ENCODE measurements at regions not wholly inside any gene's neighbourhood (a gene's known extent, or its start where the extent isn't known, plus 50 kb on each side); places are given as distances from the start of the nearest gene placed in this dataset.

DNA sequence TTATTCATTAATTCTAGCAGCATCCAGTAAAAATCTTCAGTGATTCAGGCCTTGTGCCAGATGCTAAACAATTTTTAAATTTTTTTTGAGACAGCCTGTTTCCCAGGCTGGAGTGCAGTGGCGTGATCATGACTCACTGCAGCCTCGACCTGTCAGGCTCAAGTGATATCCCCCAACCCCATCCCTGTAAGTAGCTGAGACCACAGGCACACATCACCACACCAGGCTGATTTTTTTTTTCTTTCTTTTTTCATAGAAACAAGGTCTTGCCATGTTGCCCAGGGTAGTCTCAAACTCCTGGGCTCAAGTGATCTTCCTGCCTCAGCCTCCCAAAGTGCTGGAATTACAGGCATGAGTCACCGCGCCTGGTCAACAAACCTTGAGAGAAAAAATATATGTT is 705.5 kb downstream of the ARAP2 start (continued):
- TF ChIP-seq KDM1A (IDR thresholded peaks at IDR 0.05; ENCODE audit: borderline replicate concordance, low read length) (no peak), CREB1 (IDR thresholded peaks at IDR 0.05) (no peak), PHF8 (conservative IDR thresholded peaks at IDR 0.05; ENCODE audit: low read depth, low read length) (no peak), HDAC2 (IDR thresholded peaks at IDR 0.05; ENCODE audit: borderline replicate concordance in 1 of 2, low read depth in 2 of 2, low read length in 2 of 2) (no peak), JUND (IDR thresholded peaks at IDR 0.05; ENCODE audit: low read length) (no peak)
